Limb (tissue), 2 donors: ENCODE measurements at regions not wholly inside any gene's neighbourhood (a gene's known extent, or its start where the extent isn't known, plus 50 kb on each side); places are given as distances from the start of the nearest gene placed in this dataset.

Experiments
- DNase-seq, 2 donors: peaks; one replicate each; pipeline ENCODE4 v3.0.0-alpha.2; 2016; ENCODE audit errors: extremely low spot score in 2 of 2

- no peak for DNase-seq
These were observed 422.2 kb upstream of the ZP4 start for GRCh38 chr1:238312969-238313368.

GRCh38 chr1:238306411-238306810 is 415.7 kb upstream of the ZP4 start:
- no peak for DNase-seq

GRCh38 chr1:238302646-238303045 is 411.9 kb upstream of the ZP4 start:
- no peak for DNase-seq

GRCh38 chr1:238296371-238296770 is 405.6 kb upstream of the ZP4 start:
- no peak for DNase-seq

GRCh38 chr1:238293075-238293474 is 402.4 kb upstream of the ZP4 start:
- DNase-seq: no peak

- no peak for DNase-seq
These were observed 390.7 kb upstream of the ZP4 start for GRCh38 chr1:238281418-238281817.

GRCh38 chr1:238279694-238280380 is 389.1 kb upstream of the ZP4 start:
- DNase-seq: no peak

GRCh38 chr1:238272145-238272544 is 381.4 kb upstream of the ZP4 start:
- DNase-seq: no peak

- no peak for DNase-seq
These were observed 375.1 kb upstream of the ZP4 start for GRCh38 chr1:238265866-238266265.

GRCh38 chr1:238264951-238265350 is 374.2 kb upstream of the ZP4 start:
- DNase-seq: no peak

GRCh38 chr1:238258510-238258909 is 367.8 kb upstream of the ZP4 start:
- no peak for DNase-seq

- DNase-seq: no peak
These were observed 366.4 kb upstream of the ZP4 start for GRCh38 chr1:238257018-238257621.

- DNase-seq: no peak
These were observed 364.2 kb upstream of the ZP4 start for GRCh38 chr1:238254935-238255334.

GRCh38 chr1:238252033-238252802 is 361.5 kb upstream of the ZP4 start:
- peak in 1 of 2 donors; percentile 57 for DNase-seq

GRCh38 chr1:238248356-238248755 is 357.6 kb upstream of the ZP4 start:
- DNase-seq: no peak

- DNase-seq: no peak
These were observed 351.5 kb upstream of the ZP4 start for GRCh38 chr1:238242181-238242580.

GRCh38 chr1:238241607-238242006 is 350.9 kb upstream of the ZP4 start:
- no peak for DNase-seq

- DNase-seq: no peak
These were observed 348.6 kb upstream of the ZP4 start for GRCh38 chr1:238239343-238239742.

- DNase-seq: no peak
These were observed 343.2 kb upstream of the ZP4 start for GRCh38 chr1:238233966-238234365.

GRCh38 chr1:238232084-238232710 is 341.5 kb upstream of the ZP4 start:
- DNase-seq: peak in 1 of 2 donors; percentile 8

- no peak for DNase-seq
These were observed 336.1 kb upstream of the ZP4 start for GRCh38 chr1:238226810-238227209.

GRCh38 chr1:238223076-238223640 is 332.4 kb upstream of the ZP4 start:
- no peak for DNase-seq
